Chondrocyte (in vitro differentiated cells): ENCODE measurements at regions not wholly inside any gene's neighbourhood (a gene's known extent, or its start where the extent isn't known, plus 50 kb on each side); places are given as distances from the start of the nearest gene placed in this dataset.
"Not testable (repeated sequence)": the region's sequence is repeated elsewhere in the genome, so short reads cannot be mapped to it uniquely, and the experiment has no call there.

ENCODE experiments used
- DNase-seq: peaks from one replicate; pipeline ENCODE4 v3.0.0; 2021; ENCODE audit warnings: mixed read lengths, low spot score
- H3K27ac Mint-ChIP-seq: one replicate; pipeline ENCODE4 v1.8.0; 2021; ENCODE audit warnings: mild to moderate bottlenecking, moderate library complexity, mixed read lengths; ENCODE audit not compliant: unreplicated experiment
- H3K27me3 Mint-ChIP-seq: 2 replicates; pipeline ENCODE4 v1.8.0; 2021; ENCODE audit warnings: low read depth, mixed read lengths
- H3K36me3 Mint-ChIP-seq: 2 replicates; pipeline ENCODE4 v1.8.0; 2021; ENCODE audit warnings: low read depth, mixed read lengths
- H3K4me1 Mint-ChIP-seq: 2 replicates; pipeline ENCODE4 v1.8.0; 2021; ENCODE audit warnings: low read depth, mild to moderate bottlenecking, mixed read lengths
- H3K4me3 Mint-ChIP-seq: one replicate; pipeline ENCODE4 v1.8.0; 2021; ENCODE audit warnings: mild to moderate bottlenecking, moderate library complexity, mixed read lengths; ENCODE audit not compliant: unreplicated experiment
- H3K9me3 Mint-ChIP-seq: 2 replicates; pipeline ENCODE4 v1.8.0; 2021; ENCODE audit warnings: low read depth, mixed read lengths
- TF ChIP-seq, protein P1 (sequence below): fragments of 200-600 bp; sonication (generic); IDR thresholded peaks from 2 replicates; pipeline ENCODE4 v1.5.0; 2021; ENCODE audit warnings: antibody characterized with exemption, mild to moderate bottlenecking, moderate library complexity

DNA sequence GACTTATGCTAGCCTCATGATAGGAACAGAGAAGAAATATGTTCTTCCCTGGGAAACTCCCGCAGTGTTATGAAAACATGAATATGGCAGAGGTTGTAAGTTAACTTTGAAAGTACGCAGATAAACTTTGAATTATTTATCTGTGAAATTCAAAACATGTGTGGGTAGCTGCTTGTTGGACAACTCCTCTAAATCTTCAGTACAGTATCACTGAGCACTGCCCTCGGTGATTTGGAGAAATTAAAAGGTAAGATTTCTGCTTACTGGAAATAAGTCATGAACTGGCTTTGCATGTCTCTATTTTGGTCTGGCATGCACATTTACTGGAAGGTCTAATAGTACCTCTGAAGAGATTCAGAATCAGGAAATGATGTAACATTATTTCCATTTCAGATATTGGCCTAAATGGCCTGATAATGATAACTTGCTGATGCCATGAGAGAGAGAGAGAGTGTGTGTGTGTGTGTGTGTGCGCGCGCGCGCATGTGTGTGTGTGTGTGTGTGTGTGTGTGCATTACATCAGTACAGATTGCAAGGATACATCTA, 1441.9 kb upstream of the FLRT2 start:
- peaks cover 25% of the 10 kb centered on the region for H3K4me1 Mint-ChIP-seq
- H3K36me3 Mint-ChIP-seq, result no peaks in the 10 kb centered on the region
- no peak overlapping the region for H3K4me3 Mint-ChIP-seq
- DNase-seq, result no peak
- H3K9me3 Mint-ChIP-seq, result no peaks in the 10 kb centered on the region
- H3K27me3 Mint-ChIP-seq, result no peaks in the 10 kb centered on the region
- H3K27ac Mint-ChIP-seq, result peak overlapping the region; percentile 74
- TF ChIP-seq, protein P1, sequence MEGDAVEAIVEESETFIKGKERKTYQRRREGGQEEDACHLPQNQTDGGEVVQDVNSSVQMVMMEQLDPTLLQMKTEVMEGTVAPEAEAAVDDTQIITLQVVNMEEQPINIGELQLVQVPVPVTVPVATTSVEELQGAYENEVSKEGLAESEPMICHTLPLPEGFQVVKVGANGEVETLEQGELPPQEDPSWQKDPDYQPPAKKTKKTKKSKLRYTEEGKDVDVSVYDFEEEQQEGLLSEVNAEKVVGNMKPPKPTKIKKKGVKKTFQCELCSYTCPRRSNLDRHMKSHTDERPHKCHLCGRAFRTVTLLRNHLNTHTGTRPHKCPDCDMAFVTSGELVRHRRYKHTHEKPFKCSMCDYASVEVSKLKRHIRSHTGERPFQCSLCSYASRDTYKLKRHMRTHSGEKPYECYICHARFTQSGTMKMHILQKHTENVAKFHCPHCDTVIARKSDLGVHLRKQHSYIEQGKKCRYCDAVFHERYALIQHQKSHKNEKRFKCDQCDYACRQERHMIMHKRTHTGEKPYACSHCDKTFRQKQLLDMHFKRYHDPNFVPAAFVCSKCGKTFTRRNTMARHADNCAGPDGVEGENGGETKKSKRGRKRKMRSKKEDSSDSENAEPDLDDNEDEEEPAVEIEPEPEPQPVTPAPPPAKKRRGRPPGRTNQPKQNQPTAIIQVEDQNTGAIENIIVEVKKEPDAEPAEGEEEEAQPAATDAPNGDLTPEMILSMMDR, result no peak

GRCh38 chr14:84090837-84091236, 1439.1 kb upstream of the FLRT2 start:
- TF ChIP-seq, protein P1, result no peak
- Mint-ChIP-seq H3K9me3 (no peaks in the 10 kb centered on the region), H3K36me3 (no peaks in the 10 kb centered on the region), H3K4me1 (peaks cover 29% of the 10 kb centered on the region), H3K4me3 (no peak overlapping the region), H3K27ac (no peak overlapping the region), H3K27me3 (no peaks in the 10 kb centered on the region)
- no peak for DNase-seq

DNA sequence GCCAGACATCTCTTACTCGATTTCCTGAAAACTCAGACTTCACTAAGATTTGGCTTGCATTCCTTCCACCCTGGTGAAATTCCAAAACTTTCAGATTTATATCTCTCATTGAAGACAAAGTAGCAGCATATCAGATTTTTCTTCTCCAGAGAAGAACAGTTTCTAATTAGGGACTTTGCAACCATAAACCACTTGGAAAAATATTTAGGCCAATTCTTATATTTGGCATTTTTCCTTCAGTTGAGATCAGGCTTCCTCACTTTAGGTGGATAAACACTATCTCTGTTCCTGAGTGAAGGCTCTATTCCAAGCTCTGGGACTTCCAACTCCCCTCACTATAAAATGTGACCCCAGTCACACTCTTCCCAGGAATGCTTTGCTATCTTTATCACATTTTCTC, 1434.3 kb upstream of the FLRT2 start:
- no peak for DNase-seq
- Mint-ChIP-seq H3K9me3 (peaks cover 7% of the 10 kb centered on the region), H3K27me3 (no peaks in the 10 kb centered on the region), H3K4me3 (no peak overlapping the region), H3K27ac (no peak overlapping the region), H3K4me1 (peaks cover 14% of the 10 kb centered on the region), H3K36me3 (peaks cover 2% of the 10 kb centered on the region)
- TF ChIP-seq, protein P1, result no peak

- H3K4me1 Mint-ChIP-seq, result peaks cover 14% of the 10 kb centered on the region
- peaks cover 6% of the 10 kb centered on the region for H3K36me3 Mint-ChIP-seq
- peaks cover 18% of the 10 kb centered on the region for H3K9me3 Mint-ChIP-seq
- TF ChIP-seq, protein P1, result no peak
- H3K27me3 Mint-ChIP-seq, result no peaks in the 10 kb centered on the region
- H3K27ac Mint-ChIP-seq, result no peak overlapping the region
- H3K4me3 Mint-ChIP-seq, result no peak overlapping the region
- no peak for DNase-seq
These were observed 1431.7 kb upstream of the FLRT2 start for GRCh38 chr14:84098261-84098660.

DNA sequence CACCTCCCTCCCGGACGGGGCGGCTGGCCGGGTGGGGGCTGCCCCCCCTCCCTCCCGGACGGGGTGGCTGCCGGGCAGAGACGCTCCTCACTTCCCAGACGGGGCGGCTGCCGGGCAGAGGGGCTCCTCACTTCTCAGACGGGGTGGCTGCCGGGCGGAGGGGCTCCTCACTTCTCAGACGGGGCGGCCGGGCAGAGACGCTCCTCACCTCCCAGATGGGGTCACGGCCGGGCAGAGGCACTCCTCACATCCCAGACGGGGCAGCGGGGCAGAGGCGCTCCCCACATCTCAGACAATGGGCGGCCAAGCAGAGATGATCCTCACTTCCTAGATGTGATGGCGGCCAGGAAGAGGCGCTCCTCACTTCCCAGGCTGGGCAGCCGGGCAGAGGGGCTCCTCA, 1430.4 kb upstream of the FLRT2 start:
- not testable (repeated sequence) for DNase-seq

DNA sequence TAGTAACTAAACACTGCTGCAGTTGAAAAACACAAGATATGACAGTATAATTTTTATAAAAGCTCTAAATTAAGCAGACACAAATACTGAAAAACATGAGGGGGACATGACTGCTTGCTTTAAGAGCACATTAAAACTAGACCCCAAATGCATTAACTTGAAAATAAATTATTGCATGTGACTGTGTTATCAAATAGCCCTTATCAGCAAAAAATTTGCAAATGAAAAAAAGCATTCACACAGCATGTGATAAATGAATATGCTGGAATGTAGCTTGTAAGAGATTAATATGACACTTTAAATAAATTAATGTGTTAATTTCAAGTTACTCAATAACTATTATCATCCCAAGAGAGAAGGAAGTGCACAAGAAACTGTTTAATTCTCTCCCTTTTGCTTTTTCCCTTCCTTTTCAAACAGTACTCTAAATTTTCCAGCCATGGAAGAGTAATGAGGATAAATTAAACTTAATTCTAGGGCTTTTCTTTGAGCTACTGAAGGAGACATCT, 1422.1 kb upstream of the FLRT2 start:
- DNase-seq, result no peak
- H3K36me3 Mint-ChIP-seq, result peaks cover 1% of the 10 kb centered on the region
- no peak overlapping the region for H3K4me3 Mint-ChIP-seq
- TF ChIP-seq, protein P1, result no peak
- H3K27me3 Mint-ChIP-seq, result no peaks in the 10 kb centered on the region
- no peaks in the 10 kb centered on the region for H3K4me1 Mint-ChIP-seq
- H3K9me3 Mint-ChIP-seq, result peaks cover under 1% of the 10 kb centered on the region
- no peak overlapping the region for H3K27ac Mint-ChIP-seq

More for the DNA sequence above, 1430.4 kb upstream of the FLRT2 start:
- not testable (repeated sequence) for H3K27me3 Mint-ChIP-seq, H3K36me3 Mint-ChIP-seq, H3K27ac Mint-ChIP-seq, H3K4me3 Mint-ChIP-seq
- Mint-ChIP-seq H3K9me3 (peaks cover 18% of the 10 kb centered on the region), H3K4me1 (peaks cover 14% of the 10 kb centered on the region)
